ENCODE measurements at regions not wholly inside any gene's neighbourhood (a gene's known extent, or its start where the extent isn't known, plus 50 kb on each side); places are given as distances from the start of the nearest gene placed in this dataset.

- no peak for ATAC-seq
- no peak for TF ChIP-seq GLIS3 (CRISPR knock-in tag; IDR thresholded peaks at IDR 0.05)
- no peak for TF ChIP-seq TCF4 (CRISPR knock-in tag; IDR thresholded peaks at IDR 0.05; ENCODE audit: borderline replicate concordance)
- no peak for TF ChIP-seq ZFP30 (CRISPR knock-in tag; IDR thresholded peaks at IDR 0.05)
- no peak for TF ChIP-seq ARNTL (CRISPR knock-in tag; IDR thresholded peaks at IDR 0.05; ENCODE audit: borderline replicate concordance, low read depth)
- TF ChIP-seq, protein P1, sequence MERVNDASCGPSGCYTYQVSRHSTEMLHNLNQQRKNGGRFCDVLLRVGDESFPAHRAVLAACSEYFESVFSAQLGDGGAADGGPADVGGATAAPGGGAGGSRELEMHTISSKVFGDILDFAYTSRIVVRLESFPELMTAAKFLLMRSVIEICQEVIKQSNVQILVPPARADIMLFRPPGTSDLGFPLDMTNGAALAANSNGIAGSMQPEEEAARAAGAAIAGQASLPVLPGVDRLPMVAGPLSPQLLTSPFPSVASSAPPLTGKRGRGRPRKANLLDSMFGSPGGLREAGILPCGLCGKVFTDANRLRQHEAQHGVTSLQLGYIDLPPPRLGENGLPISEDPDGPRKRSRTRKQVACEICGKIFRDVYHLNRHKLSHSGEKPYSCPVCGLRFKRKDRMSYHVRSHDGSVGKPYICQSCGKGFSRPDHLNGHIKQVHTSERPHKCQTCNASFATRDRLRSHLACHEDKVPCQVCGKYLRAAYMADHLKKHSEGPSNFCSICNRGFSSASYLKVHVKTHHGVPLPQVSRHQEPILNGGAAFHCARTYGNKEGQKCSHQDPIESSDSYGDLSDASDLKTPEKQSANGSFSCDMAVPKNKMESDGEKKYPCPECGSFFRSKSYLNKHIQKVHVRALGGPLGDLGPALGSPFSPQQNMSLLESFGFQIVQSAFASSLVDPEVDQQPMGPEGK (CRISPR knock-in tag; IDR thresholded peaks at IDR 0.05; ENCODE audit: borderline replicate concordance), result no peak
- no peak for TF ChIP-seq PPARA (CRISPR knock-in tag; IDR thresholded peaks at IDR 0.05; ENCODE audit: borderline replicate concordance)
- TF ChIP-seq ZNF8 (CRISPR knock-in tag; IDR thresholded peaks at IDR 0.05), result no peak
- no peak for TF ChIP-seq SNAI2 (CRISPR knock-in tag; IDR thresholded peaks at IDR 0.05)
- TF ChIP-seq ZFP3 (CRISPR knock-in tag; IDR thresholded peaks at IDR 0.05), result no peak
- no peak for TF ChIP-seq ZNF70 (CRISPR knock-in tag; IDR thresholded peaks at IDR 0.05)
- no peak for TF ChIP-seq POU6F1 (CRISPR knock-in tag; IDR thresholded peaks at IDR 0.05; ENCODE audit: borderline replicate concordance, low read depth)
- TF ChIP-seq ZC3H10 (CRISPR knock-in tag; IDR thresholded peaks at IDR 0.05), result no peak
- TF ChIP-seq TSHZ2 (CRISPR knock-in tag; IDR thresholded peaks at IDR 0.05), result no peak
- TF ChIP-seq, protein P2, sequence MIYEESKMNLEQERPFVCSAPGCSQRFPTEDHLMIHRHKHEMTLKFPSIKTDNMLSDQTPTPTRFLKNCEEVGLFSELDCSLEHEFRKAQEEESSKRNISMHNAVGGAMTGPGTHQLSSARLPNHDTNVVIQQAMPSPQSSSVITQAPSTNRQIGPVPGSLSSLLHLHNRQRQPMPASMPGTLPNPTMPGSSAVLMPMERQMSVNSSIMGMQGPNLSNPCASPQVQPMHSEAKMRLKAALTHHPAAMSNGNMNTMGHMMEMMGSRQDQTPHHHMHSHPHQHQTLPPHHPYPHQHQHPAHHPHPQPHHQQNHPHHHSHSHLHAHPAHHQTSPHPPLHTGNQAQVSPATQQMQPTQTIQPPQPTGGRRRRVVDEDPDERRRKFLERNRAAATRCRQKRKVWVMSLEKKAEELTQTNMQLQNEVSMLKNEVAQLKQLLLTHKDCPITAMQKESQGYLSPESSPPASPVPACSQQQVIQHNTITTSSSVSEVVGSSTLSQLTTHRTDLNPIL (CRISPR knock-in tag; IDR thresholded peaks at IDR 0.05; ENCODE audit: low read depth), result no peak
- TF ChIP-seq TOX (CRISPR knock-in tag; IDR thresholded peaks at IDR 0.05; ENCODE audit: borderline replicate concordance), result no peak
- TF ChIP-seq BACH2 (CRISPR knock-in tag; IDR thresholded peaks at IDR 0.05; ENCODE audit: borderline replicate concordance), result no peak
- TF ChIP-seq, protein P3, sequence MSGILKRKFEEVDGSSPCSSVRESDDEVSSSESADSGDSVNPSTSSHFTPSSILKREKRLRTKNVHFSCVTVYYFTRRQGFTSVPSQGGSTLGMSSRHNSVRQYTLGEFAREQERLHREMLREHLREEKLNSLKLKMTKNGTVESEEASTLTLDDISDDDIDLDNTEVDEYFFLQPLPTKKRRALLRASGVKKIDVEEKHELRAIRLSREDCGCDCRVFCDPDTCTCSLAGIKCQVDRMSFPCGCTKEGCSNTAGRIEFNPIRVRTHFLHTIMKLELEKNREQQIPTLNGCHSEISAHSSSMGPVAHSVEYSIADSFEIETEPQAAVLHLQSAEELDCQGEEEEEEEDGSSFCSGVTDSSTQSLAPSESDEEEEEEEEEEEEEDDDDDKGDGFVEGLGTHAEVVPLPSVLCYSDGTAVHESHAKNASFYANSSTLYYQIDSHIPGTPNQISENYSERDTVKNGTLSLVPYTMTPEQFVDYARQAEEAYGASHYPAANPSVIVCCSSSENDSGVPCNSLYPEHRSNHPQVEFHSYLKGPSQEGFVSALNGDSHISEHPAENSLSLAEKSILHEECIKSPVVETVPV (CRISPR knock-in tag; IDR thresholded peaks at IDR 0.05), result no peak
- no peak for TF ChIP-seq ESRRG (CRISPR knock-in tag; IDR thresholded peaks at IDR 0.05)
Observed at GRCh38 chr16:82345318-82345717, 175.3 kb upstream of the MPHOSPH6 start.

GRCh38 chr16:82344157-82344556 lies 174.1 kb upstream of the MPHOSPH6 start:
- no peak for ATAC-seq
- TF ChIP-seq, protein P2 (CRISPR knock-in tag; IDR thresholded peaks at IDR 0.05; ENCODE audit: low read depth), result no peak
- TF ChIP-seq ARNTL (CRISPR knock-in tag; IDR thresholded peaks at IDR 0.05; ENCODE audit: borderline replicate concordance, low read depth) (no peak), ISL1 (CRISPR knock-in tag; IDR thresholded peaks at IDR 0.05) (no peak), ZNF565 (CRISPR knock-in tag; conservative IDR thresholded peaks at IDR 0.05; ENCODE audit: low read depth) (no peak), ZNF70 (CRISPR knock-in tag; IDR thresholded peaks at IDR 0.05) (no peak), TCF4 (CRISPR knock-in tag; IDR thresholded peaks at IDR 0.05; ENCODE audit: borderline replicate concordance) (no peak), ZC3H10 (CRISPR knock-in tag; IDR thresholded peaks at IDR 0.05) (no peak), BACH2 (CRISPR knock-in tag; IDR thresholded peaks at IDR 0.05; ENCODE audit: borderline replicate concordance) (no peak), OSR1 (CRISPR knock-in tag; IDR thresholded peaks at IDR 0.05) (no peak), SNAI2 (CRISPR knock-in tag; IDR thresholded peaks at IDR 0.05) (no peak), ZFP30 (CRISPR knock-in tag; IDR thresholded peaks at IDR 0.05) (no peak), GLIS3 (CRISPR knock-in tag; IDR thresholded peaks at IDR 0.05) (no peak)
- TF ChIP-seq, protein P1 (CRISPR knock-in tag; IDR thresholded peaks at IDR 0.05; ENCODE audit: borderline replicate concordance), result no peak

Measured in SK-N-SH treated with all-trans-retinoic acid at 6 μM for 48 hours (cell line).